NCI-H226 (cell line): ENCODE measurements at regions not wholly inside any gene's neighbourhood (a gene's known extent, or its start where the extent isn't known, plus 50 kb on each side); places are given as distances from the start of the nearest gene placed in this dataset.
"Not testable (repeated sequence)": the region's sequence is repeated elsewhere in the genome, so short reads cannot be mapped to it uniquely, and the experiment has no call there.

Experiments used
- DNase-seq: peaks from one replicate; pipeline ENCODE4 v3.0.0-alpha.2; 2015

- no peak for DNase-seq
Measured at GRCh38 chr12:124648710-124649384, 81.4 kb upstream of the NCOR2 start.

DNA sequence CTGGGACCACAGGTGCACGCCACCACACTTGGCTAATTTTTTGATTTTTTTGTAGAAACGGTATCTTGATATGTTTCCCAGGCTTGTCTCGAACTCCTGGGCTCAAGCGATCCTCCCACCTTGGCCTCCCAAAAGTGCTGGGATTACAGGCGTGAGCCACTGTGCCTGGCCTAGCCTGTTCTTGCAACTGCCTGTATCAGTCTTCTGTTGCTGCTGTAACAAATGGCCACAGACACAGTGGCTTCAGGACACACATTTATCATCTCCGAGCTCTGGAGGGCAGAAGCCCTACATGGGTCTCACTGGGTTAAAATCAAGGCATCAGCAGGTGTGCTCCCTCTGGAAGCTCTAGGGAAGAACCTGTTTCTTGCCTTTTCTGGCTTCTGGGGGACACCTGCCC lies 79.9 kb upstream of the NCOR2 start:
- DNase-seq: no peak

GRCh38 chr12:124646385-124647230 lies 79.2 kb upstream of the NCOR2 start:
- no peak for DNase-seq

- no peak for DNase-seq
Measured at GRCh38 chr12:124645530-124646244, 78.3 kb upstream of the NCOR2 start.

- not testable (repeated sequence) for DNase-seq
Measured at GRCh38 chr12:124643768-124644167, 76.4 kb upstream of the NCOR2 start.

GRCh38 chr12:124642105-124642504 lies 74.7 kb upstream of the NCOR2 start:
- DNase-seq: no peak

DNA sequence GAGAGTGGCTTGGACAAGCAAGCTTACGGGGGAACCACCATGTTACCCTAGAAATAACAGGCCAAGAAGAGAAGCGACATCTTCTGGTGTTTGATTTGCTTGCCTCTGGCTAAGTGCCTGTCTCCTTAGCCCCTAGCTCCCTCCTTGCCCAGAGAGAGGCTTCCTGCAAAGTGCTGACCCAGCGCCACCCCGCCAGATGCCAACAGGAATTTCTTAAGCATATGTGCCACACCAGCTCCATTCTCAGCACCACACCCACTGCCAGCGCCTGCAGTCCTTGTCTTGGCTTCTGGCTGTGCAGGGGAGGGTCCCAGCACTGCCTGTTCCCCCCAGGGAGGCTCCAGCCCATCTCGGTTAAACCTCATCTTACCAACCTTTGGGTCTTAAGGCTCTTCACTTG lies 74.2 kb upstream of the NCOR2 start:
- DNase-seq: no peak

DNA sequence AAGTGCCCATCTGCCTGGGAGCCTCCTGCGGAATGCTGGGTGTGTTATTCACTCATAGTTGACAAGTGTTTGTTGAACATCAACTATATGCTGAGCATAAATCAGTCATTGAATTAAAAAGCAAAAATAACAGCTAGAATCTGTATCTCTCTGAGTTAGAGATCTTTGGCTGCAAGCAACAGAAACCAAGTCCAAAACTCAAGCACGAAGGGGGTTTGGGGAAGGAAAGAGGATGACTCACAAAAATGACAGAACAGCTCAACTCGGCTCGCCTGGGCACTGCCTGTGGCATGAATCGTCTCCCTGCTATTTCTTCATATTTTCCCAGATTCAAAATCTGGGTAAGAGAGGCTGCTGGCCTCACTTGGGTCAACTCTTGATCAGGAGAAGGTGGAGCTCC lies 72.6 kb upstream of the NCOR2 start:
- peak; percentile 54 for DNase-seq

- DNase-seq: no peak
Measured at GRCh38 chr12:124639122-124639806, 71.9 kb upstream of the NCOR2 start.

- no peak for DNase-seq
Measured at GRCh38 chr12:124637581-124637981, 70.2 kb upstream of the NCOR2 start.

- no peak for DNase-seq
Measured at GRCh38 chr12:124637163-124637562, 69.8 kb upstream of the NCOR2 start.

DNA sequence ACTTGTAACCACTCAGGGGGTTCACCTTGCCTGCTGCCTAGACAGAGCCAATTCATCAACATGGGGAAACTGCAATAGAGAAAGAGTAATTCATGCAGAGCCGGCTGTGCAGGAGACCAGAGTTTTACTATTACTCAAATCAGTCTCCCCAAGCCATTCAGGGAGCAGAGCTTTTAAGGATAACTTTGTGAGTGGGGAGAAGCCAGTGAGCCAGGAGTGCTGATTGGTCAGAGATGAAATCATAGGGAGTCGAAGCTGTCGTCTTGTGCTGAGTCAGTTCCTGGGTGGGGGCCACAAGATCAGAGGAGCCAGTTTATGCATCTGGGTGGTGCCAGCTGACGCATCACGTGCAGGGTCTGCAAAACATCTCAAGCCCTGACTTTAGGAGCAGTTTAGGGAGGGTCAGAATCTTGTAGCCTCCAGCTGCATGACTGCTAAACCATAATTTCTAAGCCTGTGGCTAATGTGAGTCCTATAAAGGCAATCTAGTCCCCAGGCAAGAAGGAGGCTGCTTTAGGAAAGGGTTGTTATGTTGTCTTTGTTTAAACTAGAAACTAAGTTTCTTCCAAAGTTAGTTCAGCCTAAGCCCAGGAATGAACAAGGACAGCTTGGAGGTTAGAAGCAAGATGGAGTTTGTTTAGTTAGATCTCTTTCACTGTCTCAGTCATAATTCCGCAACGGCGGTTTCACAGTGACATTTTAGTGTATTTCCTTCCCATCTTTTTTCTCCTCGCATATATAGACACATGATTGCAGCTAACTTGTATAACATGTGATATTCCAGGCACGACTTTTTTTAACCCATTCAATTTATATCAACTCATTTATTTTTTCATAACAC lies 68.9 kb upstream of the NCOR2 start:
- DNase-seq: peak; percentile 78

- no peak for DNase-seq
Measured at GRCh38 chr12:124635316-124635715, 67.9 kb upstream of the NCOR2 start.

DNA sequence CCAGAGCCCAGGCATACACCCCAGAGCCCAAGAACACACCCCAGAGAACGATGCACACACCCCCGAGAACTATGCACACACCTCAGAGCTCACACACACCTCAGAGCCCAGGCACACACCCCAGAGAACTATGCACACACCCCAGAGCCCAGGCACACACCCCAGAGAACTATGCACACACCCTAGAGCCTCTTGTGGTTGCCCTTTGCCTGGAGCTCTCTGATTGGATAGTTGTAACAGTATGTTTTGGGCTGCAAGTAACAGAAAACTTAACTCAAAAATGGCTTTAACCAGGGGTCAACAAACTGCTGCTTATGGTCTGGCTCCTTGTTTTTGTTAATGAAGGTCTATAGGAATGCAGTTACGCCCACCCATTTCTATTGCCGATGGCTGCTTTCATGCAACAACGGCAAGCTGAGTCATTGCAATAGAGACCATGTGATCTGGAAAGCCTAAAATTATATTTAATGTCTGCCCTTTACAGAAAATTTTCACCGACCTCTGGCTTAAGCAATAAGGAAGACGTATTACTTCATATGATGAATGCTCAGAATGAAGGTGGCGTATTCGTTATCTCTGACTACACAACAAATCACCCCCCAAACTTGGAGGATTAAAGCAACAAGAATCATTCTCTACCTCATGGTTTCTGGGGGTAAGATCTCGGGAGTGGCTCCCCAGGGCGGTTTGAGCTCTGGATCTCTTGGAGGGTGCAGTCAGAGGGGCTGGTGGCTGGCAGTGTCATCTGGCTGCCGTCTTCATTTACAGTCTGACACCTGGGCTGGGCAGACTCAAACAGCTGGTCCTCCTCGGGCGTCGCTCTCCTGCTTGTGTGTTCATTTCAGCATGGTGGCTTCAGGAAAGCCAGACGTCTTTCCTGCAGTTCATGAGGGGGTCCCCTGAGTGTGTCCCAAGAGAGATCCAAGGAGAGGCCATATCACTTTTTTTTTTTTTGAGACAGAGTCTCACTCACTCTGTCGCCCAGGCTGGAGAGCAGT lies 66.3 kb upstream of the NCOR2 start:
- DNase-seq: peak; percentile 84

DNA sequence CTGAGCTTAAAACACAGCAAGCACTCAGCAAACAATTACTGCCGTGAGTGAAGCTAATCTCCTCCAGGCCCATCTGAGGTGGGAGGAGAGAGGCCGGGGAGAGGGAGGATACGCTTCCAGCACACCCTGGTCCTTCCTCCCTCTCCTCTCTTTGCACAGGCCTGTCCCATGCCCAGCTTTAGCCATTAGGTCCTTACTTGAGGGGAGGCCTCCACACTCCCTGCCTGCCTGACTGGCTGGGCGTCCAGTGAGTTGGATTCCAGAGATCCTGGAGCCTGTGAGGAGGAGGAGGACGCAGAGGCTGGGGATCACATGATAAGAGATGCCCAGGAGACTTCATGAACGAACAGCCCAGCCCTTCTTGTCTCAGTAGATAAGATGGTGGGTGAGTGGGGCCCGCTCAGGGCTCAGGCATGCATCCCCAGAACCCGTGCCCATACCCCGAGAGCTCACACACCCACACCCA lies 65.1 kb upstream of the NCOR2 start:
- peak; percentile 92 for DNase-seq

DNA sequence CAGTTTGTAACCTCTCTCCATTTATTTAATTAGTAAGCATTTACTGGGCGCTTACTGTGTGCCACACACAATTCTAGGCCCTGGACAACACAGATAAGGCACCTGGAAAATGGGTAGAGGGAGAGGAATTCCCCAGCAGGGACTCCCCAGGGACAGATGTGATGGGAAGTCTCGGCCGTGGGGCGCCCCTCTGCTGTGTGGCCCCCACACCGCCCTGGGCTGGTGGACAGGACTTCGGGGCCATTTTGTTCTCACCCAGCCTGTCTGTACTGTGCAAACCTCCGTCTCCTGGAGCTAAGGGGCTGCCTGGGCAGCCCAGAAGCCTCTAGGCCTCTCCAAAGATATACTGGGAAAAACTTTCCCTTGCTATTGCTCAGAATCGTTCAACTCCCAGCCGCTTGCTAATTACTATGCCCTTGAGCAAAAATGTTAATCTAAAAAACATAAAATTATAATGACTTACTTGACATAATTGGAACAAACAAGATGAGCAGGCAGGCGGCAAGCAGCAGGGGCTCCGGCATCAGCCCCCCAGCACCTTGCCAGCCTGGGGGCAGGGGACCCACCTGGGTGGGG lies 64.4 kb upstream of the NCOR2 start:
- DNase-seq: no peak

DNA sequence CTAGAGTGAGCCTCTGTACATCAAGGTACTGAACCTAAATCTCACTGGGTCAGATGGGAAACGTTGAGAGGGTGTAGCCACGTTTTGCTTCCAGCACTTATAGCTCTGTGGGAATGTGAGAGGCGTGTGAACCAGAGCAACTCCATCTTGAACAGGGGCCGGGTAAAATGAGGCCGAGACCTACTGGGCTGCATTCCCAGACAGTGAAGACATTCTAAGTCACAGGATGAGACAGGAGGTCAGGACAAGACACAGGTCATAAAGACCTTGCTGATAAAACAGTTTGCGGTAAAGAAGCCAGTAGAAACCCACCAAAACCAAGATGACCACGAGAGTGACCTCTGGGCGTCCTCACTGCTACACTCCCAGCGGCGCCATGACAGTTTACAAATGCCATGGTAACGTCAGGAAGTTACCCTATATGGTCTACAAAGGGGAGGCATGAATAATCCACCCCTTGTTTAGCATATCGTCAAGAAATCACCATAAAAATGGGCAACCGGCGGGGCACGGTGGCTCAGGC lies 63.4 kb upstream of the NCOR2 start:
- DNase-seq: no peak

DNA sequence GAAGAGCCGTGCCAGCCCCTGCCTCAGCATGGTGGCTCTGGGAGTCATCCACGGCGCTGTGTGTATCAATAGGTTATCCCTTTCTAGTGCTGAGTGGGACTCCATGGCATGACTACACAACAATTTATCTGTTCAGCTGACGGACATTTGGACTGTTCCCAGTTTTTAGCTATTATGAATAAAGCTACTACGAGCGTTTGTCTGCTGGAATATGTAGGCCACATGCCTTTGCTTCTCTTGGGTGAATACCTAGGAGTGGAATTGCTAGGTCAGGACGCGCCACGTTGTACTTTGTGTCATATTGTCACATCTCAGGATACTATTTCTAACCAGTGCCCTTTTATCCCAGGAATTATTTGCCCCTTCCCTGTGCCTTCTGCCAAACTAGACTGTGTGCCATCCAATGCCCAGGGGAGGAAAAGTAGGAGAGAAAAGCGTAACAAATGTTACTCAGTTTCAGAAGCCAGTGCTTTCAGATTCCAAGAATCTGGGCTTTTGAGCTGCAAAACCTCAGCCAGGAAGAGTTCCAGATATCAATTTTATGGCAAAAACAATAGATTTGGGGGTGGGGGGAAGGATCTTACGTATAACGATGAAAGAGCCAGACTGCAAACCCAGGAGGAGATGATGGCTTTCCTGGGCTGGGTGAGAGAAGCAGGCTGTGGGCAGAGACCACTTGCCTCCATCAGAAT lies 62.5 kb upstream of the NCOR2 start:
- no peak for DNase-seq

DNA sequence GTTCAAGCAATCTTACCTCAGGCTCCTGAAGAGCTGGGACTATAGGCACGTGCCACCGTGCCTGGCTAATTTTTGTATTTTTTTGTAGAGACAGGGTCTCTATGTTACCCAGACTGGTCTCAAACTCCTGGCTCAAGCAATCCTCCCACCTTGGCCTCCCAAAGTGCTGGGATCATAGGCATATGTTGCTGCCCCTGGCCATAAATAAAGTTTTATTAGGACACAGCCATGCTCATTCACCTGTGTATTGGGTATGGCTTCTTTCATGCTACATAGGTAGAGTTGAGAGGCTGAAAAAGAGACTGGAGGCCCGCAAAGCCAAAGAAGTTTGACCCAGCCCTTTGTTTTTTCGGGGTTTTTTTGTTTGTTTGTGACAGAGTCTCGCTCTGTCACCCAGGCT lies 61.7 kb upstream of the NCOR2 start:
- DNase-seq: no peak

- no peak for DNase-seq
Measured at GRCh38 chr12:124627956-124628355, 60.5 kb upstream of the NCOR2 start.
